Panc1 (cell line): ENCODE measurements at regions not wholly inside any gene's neighbourhood (a gene's known extent, or its start where the extent isn't known, plus 50 kb on each side); places are given as distances from the start of the nearest gene placed in this dataset.

Experiments
- ATAC-seq: fragments of 200-7000 bp; cut with Tn5 transposase; 2 replicates; pipeline ENCODE4 v1.9.1; 2020; ENCODE audit warnings: mild to moderate bottlenecking, moderate library complexity
- BruUV-seq: library from RNA; stranded (reverse); fragments of 400-500 nt; replicated peaks from 2 replicates; lab custom pipeline; 2021; lab: Mats Ljungman, UMichigan
- CTCF ChIA-PET: fragments of 300-600 bp; sonication (Branson Sonifier 250); formaldehyde crosslinking; loops from one replicate; lab custom pipeline; 2022; ENCODE audit warnings: antibody characterized with exemption; lab: Charles Lee
- POLR2A ChIA-PET: fragments of 300-600 bp; sonication (Branson Sonifier 250); formaldehyde crosslinking; loops from one replicate; lab custom pipeline; 2022; ENCODE audit warnings: antibody characterized with exemption; lab: Charles Lee
- DNase-seq: peaks from one replicate; pipeline ENCODE4 v3.0.0-alpha.2; 2010; ENCODE audit warnings: low read depth, low spot score
- H3K27ac ChIP-seq: 2 replicates; pipeline ENCODE4 v1.5.1; 2011; ENCODE audit warnings: mild to moderate bottlenecking, low read length, inconsistent platforms
- H3K27me3 ChIP-seq: fragments of 200-500 bp; sonication (Bioruptor generic); 2 replicates; pipeline ENCODE4 v1.6.0; 2014; ENCODE audit warnings: low read length, inconsistent platforms; ENCODE audit not compliant: control insufficient read depth, insufficient read depth
- H3K36me3 ChIP-seq: fragments of 200-500 bp; sonication (Bioruptor generic); 2 replicates; pipeline ENCODE4 v1.5.1; 2014; ENCODE audit warnings: inconsistent platforms, mild to moderate bottlenecking, low read length, moderate library complexity; ENCODE audit not compliant: control insufficient read depth, insufficient read depth
- H3K4me1 ChIP-seq: 2 replicates; pipeline ENCODE4 v1.5.1; 2011; ENCODE audit warnings: inconsistent platforms, mild to moderate bottlenecking, low read length, moderate library complexity; ENCODE audit not compliant: control insufficient read depth, insufficient read depth
- H3K4me3 ChIP-seq, 2 experiments: 2 replicates each; pipeline ENCODE4 v1.5.1; 2011 to 2012; ENCODE audit warnings: low read depth in 2 of 2, low read length in 2 of 2, mild to moderate bottlenecking in 2 of 2, inconsistent platforms in 1 of 2, moderate library complexity in 1 of 2
- H3K9me3 ChIP-seq: fragments of 200-500 bp; sonication (Bioruptor generic); 2 replicates; pipeline ENCODE4 v1.5.1; 2014; ENCODE audit warnings: low read depth, mild to moderate bottlenecking, inconsistent platforms, low read length, moderate library complexity; ENCODE audit not compliant: control insufficient read depth, insufficient read depth
- CTCF ChIP-seq: fragments of 450-650 bp; IDR thresholded peaks from 2 replicates; pipeline ENCODE4 v1.5.1; 2017; ENCODE audit warnings: mild to moderate bottlenecking
- POLR2AphosphoS5 ChIP-seq: IDR thresholded peaks from 2 replicates; pipeline ENCODE4 v1.6.1; 2012; ENCODE audit warnings: mild to moderate bottlenecking, low read depth, low read length, moderate library complexity
- SIN3A ChIP-seq: IDR thresholded peaks from 2 replicates; pipeline ENCODE4 v1.6.1; 2012; ENCODE audit warnings: low read depth, mild to moderate bottlenecking, low read length, moderate library complexity, borderline replicate concordance; ENCODE audit not compliant: insufficient read depth
- TCF7L2 ChIP-seq: IDR thresholded peaks from 2 replicates; pipeline ENCODE4 v1.6.1; 2011; ENCODE audit warnings: mild to moderate bottlenecking, low read depth, low read length, inconsistent platforms
- in situ Hi-C: cut with HindIII; loops from 2 replicates; pipeline ENCODE4 v1.10.0; 2016; ENCODE audit warnings: low sequenced_read_pairs, low pct_unique_long_range_greater_than_20kb
- intact Hi-C: fragments of 100-400 bp; cut with micrococcal nuclease; formaldehyde crosslinking; loops from one replicate; pipeline ENCODE4 v1.10.0; 2022; ENCODE audit not compliant: unreplicated experiment
- TF ChIP-seq, protein P1 (sequence below), 2 experiments: IDR thresholded peaks; 2 replicates each; pipeline ENCODE4 v1.6.1; 2011 to 2012; ENCODE audit warnings: low read depth in 2 of 2, control low read depth in 1 of 2, low read length in 1 of 2, mild to moderate bottlenecking in 1 of 2, moderate library complexity in 1 of 2; ENCODE audit not compliant: insufficient read depth in 1 of 2

- intact Hi-C loops: no loop called here
- ChIA-PET CTCF (no interaction called here), POLR2A (no interaction called here)
- no peaks in the 10 kb centered on the region for H3K36me3 ChIP-seq
- no TSS peak for BruUV-seq
- TF ChIP-seq CTCF: no peak
- no peak for TF ChIP-seq TCF7L2
- no peak for TF ChIP-seq SIN3A
- TF ChIP-seq, protein P1, sequence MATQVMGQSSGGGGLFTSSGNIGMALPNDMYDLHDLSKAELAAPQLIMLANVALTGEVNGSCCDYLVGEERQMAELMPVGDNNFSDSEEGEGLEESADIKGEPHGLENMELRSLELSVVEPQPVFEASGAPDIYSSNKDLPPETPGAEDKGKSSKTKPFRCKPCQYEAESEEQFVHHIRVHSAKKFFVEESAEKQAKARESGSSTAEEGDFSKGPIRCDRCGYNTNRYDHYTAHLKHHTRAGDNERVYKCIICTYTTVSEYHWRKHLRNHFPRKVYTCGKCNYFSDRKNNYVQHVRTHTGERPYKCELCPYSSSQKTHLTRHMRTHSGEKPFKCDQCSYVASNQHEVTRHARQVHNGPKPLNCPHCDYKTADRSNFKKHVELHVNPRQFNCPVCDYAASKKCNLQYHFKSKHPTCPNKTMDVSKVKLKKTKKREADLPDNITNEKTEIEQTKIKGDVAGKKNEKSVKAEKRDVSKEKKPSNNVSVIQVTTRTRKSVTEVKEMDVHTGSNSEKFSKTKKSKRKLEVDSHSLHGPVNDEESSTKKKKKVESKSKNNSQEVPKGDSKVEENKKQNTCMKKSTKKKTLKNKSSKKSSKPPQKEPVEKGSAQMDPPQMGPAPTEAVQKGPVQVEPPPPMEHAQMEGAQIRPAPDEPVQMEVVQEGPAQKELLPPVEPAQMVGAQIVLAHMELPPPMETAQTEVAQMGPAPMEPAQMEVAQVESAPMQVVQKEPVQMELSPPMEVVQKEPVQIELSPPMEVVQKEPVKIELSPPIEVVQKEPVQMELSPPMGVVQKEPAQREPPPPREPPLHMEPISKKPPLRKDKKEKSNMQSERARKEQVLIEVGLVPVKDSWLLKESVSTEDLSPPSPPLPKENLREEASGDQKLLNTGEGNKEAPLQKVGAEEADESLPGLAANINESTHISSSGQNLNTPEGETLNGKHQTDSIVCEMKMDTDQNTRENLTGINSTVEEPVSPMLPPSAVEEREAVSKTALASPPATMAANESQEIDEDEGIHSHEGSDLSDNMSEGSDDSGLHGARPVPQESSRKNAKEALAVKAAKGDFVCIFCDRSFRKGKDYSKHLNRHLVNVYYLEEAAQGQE (IDR thresholded peaks at IDR 0.05; ENCODE audit: insufficient read depth in 1 of 2, low read depth in 2 of 2, low read length in 1 of 2): no peak
- no peak for TF ChIP-seq POLR2AphosphoS5
- DNase-seq (no peak), ATAC-seq (no peak)
- no peaks in the 10 kb centered on the region for H3K4me1 ChIP-seq
- in situ Hi-C loops: no loop called here
- no peak overlapping the region for H3K4me3 ChIP-seq
- H3K27ac ChIP-seq: no peak overlapping the region
- H3K9me3 ChIP-seq: no peaks in the 10 kb centered on the region
- H3K27me3 ChIP-seq: no peaks in the 10 kb centered on the region
These were observed 456.4 kb upstream of the DEPDC1 start for GRCh38 chr1:68953311-68953710.

DNA sequence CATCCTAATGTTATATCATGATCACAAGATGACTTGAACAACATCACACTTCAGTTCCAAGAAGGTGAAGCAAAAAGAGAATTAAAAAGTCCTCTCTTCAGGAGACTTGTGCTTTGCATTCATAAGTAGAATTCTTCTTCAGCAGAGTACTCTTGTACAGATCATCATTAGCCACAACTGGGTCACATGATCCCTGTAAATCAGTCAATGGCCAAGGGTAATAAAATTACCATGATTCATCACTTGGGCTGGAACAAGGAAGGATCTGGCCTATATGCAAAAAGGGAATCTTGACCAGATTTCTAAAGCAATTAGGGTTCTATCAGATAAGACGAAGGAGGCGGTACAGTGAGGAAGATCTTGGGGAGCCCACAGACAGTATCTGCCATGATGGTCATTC is 458.0 kb upstream of the DEPDC1 start:
- ChIA-PET CTCF (no interaction called here), POLR2A (no interaction called here)
- no peak for TF ChIP-seq CTCF
- no peak for TF ChIP-seq TCF7L2
- TF ChIP-seq SIN3A: no peak
- no peak for TF ChIP-seq POLR2AphosphoS5
- TF ChIP-seq, protein P1 (IDR thresholded peaks at IDR 0.05; ENCODE audit: insufficient read depth in 1 of 2, low read depth in 2 of 2, low read length in 1 of 2): no peak
- ATAC-seq (no peak), DNase-seq (no peak)
- no peak overlapping the region for H3K4me3 ChIP-seq
- no peak overlapping the region for H3K27ac ChIP-seq
- no peaks in the 10 kb centered on the region for H3K9me3 ChIP-seq
- BruUV-seq: no TSS peak
- in situ Hi-C loops (no loop called here), intact Hi-C loops (no loop called here)
- no peaks in the 10 kb centered on the region for H3K27me3 ChIP-seq
- no peaks in the 10 kb centered on the region for H3K4me1 ChIP-seq
- H3K36me3 ChIP-seq: no peaks in the 10 kb centered on the region
